LNCAP (cell line): ENCODE measurements at regions not wholly inside any gene's neighbourhood (a gene's known extent, or its start where the extent isn't known, plus 50 kb on each side); places are given as distances from the start of the nearest gene placed in this dataset.

ENCODE experiments used
- CTCF ChIP-seq: fragments of 450-650 bp; IDR thresholded peaks from 2 replicates; pipeline ENCODE4 v1.5.1; 2017; ENCODE audit warnings: mild to moderate bottlenecking

- TF ChIP-seq CTCF: no peak
These were observed 515.5 kb downstream of the PDHA2 start for GRCh38 chr4:96355414-96355813.

GRCh38 chr4:96356591-96357370 lies 516.9 kb downstream of the PDHA2 start:
- no peak for TF ChIP-seq CTCF

- TF ChIP-seq CTCF: no peak
These were observed 526.7 kb downstream of the PDHA2 start for GRCh38 chr4:96366632-96367031.

DNA sequence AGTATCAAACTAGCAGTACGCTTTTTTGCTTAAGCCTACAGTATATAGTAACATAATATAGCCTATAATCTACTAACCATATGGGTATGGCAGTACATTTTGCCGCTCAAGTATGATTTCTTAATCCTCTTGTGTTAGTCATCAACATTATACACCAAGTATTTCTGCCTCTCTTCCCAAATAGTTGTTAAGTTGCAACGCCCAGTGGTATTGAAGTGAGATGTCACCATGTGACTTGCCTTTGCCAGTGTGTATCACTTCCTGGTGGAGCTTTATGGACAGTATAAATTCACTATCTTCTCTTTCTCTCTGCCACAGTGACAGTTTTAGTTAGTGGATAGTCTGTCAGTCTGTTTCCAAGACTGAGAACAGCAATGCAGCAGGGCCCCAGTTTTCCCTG lies 535.5 kb downstream of the PDHA2 start:
- TF ChIP-seq CTCF: no peak

DNA sequence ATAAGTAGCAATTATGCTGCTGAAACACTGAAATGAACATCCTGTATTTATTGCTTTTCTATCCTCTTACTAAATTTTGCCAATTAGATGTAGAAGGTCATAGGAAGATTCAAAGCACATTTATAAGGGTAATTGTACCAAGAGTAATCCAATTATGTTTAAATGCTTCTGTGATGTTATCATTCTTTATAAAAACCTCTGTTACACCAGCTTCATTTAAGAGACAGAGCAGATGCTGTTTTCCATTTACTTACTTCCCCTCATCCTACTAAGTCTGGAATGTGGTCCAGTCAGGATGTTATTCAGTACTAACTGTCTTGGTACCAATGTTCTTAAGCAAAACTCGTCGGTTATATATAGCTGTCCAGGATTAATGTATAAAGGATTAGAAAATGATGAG lies 539.6 kb downstream of the PDHA2 start:
- no peak for TF ChIP-seq CTCF

DNA sequence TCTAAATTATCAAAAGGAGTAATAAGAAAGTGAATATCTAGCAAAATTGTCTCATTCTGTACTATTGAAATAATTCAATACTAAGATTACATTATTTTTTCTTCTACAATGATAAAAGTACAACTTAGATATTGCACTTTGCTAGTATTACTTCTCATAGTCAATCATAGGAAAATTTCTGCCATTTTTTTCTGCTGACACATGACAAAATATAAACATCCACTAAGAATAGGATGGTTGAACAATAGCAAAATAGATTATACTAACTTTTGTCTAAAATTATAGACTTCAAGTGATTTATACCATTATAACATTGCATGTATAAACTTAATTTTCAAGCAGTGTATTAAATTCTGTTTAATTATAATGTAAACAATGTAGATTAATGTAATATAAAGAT lies 540.2 kb downstream of the PDHA2 start:
- no peak for TF ChIP-seq CTCF

GRCh38 chr4:96383349-96383748 lies 543.5 kb downstream of the PDHA2 start:
- no peak for TF ChIP-seq CTCF

GRCh38 chr4:96389770-96390169 lies 549.9 kb downstream of the PDHA2 start:
- no peak for TF ChIP-seq CTCF
